ENCODE measurements at regions not wholly inside any gene's neighbourhood (a gene's known extent, or its start where the extent isn't known, plus 50 kb on each side); places are given as distances from the start of the nearest gene placed in this dataset.

- FAIRE-seq (no peak), DNase-seq (ENCODE audit: insufficient read length) (no peak)
- no peak for TF ChIP-seq POLR2A (IDR thresholded peaks at IDR 0.05; ENCODE audit: low read depth, low read length)
- no peak for TF ChIP-seq TAF1 (IDR thresholded peaks at IDR 0.05; ENCODE audit: borderline replicate concordance, low read depth, low read length)
Measured at GRCh38 chr1:234777856-234778220, 167.9 kb upstream of the IRF2BP2 start.

DNA sequence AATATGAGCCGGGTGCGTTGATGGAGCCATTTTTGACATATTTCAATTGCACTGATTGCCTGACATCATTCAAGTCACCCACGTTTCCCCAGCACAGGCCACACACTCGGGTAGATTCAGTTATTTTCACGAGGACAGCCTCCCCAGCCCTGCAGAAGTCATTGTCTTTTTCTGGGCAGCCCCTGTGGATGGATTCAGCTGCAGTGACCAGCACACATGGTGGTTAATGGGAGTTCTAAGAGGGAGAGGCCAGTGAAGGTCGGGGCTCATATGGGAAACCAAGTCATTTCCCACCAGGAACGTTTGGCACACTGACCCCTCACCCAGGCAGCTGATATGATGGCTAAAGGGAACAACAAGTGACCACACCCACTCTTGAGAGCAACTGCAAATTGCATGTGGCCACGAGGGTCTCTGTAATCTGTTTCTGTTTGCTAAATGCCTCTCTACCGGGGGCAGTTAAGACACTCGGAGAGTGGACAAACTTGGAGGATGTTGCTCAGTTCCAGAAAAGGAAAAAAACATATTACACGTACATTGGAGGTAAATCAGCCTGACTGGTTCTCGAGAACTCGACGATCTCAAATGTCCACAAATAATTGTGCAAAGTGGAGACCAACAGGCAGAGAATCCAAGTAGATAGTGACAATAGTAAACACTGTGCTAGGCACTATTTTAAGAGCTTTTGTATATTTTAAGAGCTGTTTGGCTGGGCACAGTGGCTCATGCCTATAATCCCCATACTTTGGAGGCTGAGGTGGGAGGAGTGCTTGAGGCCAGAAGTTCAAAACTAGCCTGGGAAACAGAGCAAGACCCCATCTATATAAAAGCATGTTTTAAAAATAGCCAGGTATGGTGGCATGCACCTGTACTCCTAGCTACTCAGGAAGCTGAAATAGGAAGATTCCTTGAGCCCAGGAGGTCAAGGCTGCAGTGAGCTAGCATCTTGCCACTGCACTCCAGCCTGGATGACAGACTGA, 167.2 kb upstream of the IRF2BP2 start:
- FAIRE-seq (no peak), DNase-seq (ENCODE audit: insufficient read length) (no peak)
- TF ChIP-seq POLR2A (IDR thresholded peaks at IDR 0.05; ENCODE audit: low read depth, low read length) (no peak), POLR2AphosphoS5 (IDR thresholded peaks at IDR 0.05; ENCODE audit: low read depth, low read length) (no peak), TAF1 (IDR thresholded peaks at IDR 0.05; ENCODE audit: borderline replicate concordance, low read depth, low read length) (no peak)

GRCh38 chr1:234776256-234776875, 166.4 kb upstream of the IRF2BP2 start:
- no peak for DNase-seq (ENCODE audit: insufficient read length)
- no peak for FAIRE-seq
- no peak for TF ChIP-seq TAF1 (IDR thresholded peaks at IDR 0.05; ENCODE audit: borderline replicate concordance, low read depth, low read length)
- TF ChIP-seq POLR2A (IDR thresholded peaks at IDR 0.05; ENCODE audit: low read depth, low read length), result no peak
- TF ChIP-seq POLR2AphosphoS5 (IDR thresholded peaks at IDR 0.05; ENCODE audit: low read depth, low read length), result no peak

DNA sequence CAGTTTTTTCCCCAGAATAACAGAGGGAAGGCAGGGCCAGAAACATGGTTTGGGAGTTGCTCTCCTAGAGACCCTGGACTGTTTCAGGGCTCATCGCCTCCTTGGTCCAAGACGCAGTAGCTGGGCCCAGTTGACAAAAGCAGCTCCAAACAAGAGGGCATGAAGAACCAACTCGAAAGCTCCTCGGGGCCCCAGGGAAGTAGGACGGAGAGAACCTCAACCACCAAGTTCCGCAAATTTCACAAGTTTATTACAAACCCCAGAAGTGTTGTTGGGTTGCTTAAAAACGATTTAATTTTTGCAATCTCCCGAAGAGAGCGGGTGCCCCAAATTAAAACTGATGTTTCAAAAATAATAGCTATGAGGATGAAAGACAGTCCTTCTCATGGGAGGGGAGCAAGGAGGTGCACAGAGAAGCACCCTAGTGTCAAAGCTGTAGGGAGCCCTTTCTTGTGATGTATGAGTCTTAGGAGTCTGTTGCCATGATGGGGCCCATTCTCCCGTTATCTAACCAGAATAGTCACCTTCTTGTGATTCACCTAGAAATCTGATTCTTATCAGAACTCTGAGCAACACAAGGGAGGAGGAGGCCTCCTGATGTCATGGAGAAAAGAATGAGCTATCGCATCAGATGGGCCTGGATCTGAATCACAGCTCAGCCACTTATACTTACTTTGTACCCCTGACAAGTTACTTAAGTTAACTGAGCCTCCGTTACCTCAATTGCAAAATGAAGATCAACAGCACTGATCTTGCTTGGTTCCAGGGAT, 165.7 kb upstream of the IRF2BP2 start:
- no peak for DNase-seq (ENCODE audit: insufficient read length)
- no peak for FAIRE-seq
- TF ChIP-seq POLR2A (IDR thresholded peaks at IDR 0.05; ENCODE audit: low read depth, low read length) (no peak), TAF1 (IDR thresholded peaks at IDR 0.05; ENCODE audit: borderline replicate concordance, low read depth, low read length) (no peak), POLR2AphosphoS5 (IDR thresholded peaks at IDR 0.05; ENCODE audit: low read depth, low read length) (no peak)

- no peak for DNase-seq (ENCODE audit: insufficient read length)
- TF ChIP-seq POLR2A (IDR thresholded peaks at IDR 0.05; ENCODE audit: low read depth, low read length) (no peak), TAF1 (IDR thresholded peaks at IDR 0.05; ENCODE audit: borderline replicate concordance, low read depth, low read length) (no peak), POLR2AphosphoS5 (IDR thresholded peaks at IDR 0.05; ENCODE audit: low read depth, low read length) (no peak)
- FAIRE-seq, result no peak
Measured at GRCh38 chr1:234774971-234775370, 165.0 kb upstream of the IRF2BP2 start.

DNA sequence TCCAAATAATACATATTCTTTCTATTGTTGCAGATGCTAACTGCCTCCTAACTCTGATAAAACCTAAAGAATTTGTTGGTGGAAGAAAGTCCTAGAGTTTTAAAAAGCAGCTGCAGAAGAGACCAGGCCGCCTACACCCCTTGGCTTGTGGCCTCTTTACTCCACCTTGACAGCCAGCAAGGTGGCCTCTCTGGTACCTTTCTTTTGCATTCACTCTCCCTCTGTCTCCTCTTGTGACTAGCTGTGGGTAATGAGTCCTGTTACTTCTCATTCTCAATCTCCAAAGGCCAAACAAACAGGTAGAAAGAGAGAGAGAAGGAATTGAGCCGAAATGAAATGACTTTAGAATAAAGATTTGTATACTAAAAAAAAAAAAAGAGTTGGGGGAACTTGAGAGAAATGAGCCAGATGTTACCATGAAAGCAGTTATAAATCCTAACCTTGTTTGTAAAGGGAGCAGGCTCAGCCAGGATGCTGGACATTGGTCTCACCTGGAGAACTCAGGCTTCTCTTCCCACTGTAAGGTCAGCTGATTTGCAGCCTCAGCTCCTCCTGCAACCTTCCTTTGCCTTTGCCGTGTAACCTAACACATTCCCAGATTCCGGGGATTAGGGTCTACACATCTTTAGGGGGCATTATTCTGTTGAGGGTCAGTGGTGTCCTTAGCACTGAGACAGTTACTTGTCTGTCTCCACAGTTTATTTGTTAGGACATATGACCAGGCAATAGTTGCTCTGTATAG, 164.1 kb upstream of the IRF2BP2 start:
- no peak for TF ChIP-seq POLR2A (IDR thresholded peaks at IDR 0.05; ENCODE audit: low read depth, low read length)
- TF ChIP-seq TAF1 (IDR thresholded peaks at IDR 0.05; ENCODE audit: borderline replicate concordance, low read depth, low read length), result no peak
- TF ChIP-seq POLR2AphosphoS5 (IDR thresholded peaks at IDR 0.05; ENCODE audit: low read depth, low read length), result no peak
- DNase-seq (ENCODE audit: insufficient read length), result no peak
- FAIRE-seq, result no peak

DNA sequence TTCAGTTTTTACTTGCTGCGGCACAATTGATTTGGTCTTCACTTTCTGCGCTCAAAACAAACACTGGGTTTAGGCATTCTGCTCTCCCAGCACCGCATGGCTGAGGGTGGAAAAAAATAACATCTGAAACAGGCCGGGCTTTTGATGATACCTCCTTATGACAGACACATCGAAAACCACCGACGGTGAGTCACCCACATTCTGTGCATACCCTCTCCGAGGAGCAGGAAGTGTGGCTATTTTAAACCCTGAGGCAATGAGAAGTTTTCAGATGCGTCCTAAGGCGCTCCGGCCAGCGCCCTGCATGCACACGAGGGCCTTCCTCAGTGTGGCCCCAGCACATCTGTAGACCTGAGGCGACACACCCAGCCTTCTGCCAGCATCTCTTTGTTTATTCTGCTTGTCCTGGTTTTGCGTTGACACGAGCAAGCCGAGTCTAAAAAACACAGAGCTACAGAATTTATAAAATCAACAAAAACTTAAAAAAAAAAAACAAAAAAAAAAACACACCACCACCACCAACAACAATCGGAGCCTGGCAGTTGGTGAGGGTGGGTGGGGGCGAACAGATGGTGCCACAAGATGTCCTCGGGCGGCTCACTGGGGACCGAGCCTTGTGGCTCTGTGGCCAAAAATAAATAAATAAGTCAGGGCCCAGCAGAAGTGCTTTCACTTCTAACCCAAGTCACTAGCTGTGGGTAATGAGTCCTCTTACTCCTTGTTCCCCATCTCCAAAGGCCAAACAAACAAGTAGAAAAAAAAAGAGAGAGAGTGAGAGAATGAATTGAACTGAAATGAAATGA, 162.6 kb upstream of the IRF2BP2 start:
- TF ChIP-seq POLR2AphosphoS5 (IDR thresholded peaks at IDR 0.05; ENCODE audit: low read depth, low read length) (peak; percentile 59; the same call in 1 of the 2 replicates), POLR2A (IDR thresholded peaks at IDR 0.05; ENCODE audit: low read depth, low read length) (0 out of 2 replicates have a peak, but pooled peaks have one; percentile 13), TAF1 (IDR thresholded peaks at IDR 0.05; ENCODE audit: borderline replicate concordance, low read depth, low read length) (no peak; the same call in 1 of the 2 replicates)
- DNase-seq (ENCODE audit: insufficient read length) (peak; percentile 69), FAIRE-seq (peak; percentile 94)

- FAIRE-seq, result no peak
- no peak for DNase-seq (ENCODE audit: insufficient read length)
- TF ChIP-seq TAF1 (IDR thresholded peaks at IDR 0.05; ENCODE audit: borderline replicate concordance, low read depth, low read length) (no peak), POLR2AphosphoS5 (IDR thresholded peaks at IDR 0.05; ENCODE audit: low read depth, low read length) (no peak), POLR2A (IDR thresholded peaks at IDR 0.05; ENCODE audit: low read depth, low read length) (no peak)
Measured at GRCh38 chr1:234771642-234772344, 161.8 kb upstream of the IRF2BP2 start.

GRCh38 chr1:234770924-234771540, 161.1 kb upstream of the IRF2BP2 start:
- DNase-seq (ENCODE audit: insufficient read length) (no peak), FAIRE-seq (no peak)
- TF ChIP-seq POLR2AphosphoS5 (IDR thresholded peaks at IDR 0.05; ENCODE audit: low read depth, low read length), result no peak
- TF ChIP-seq TAF1 (IDR thresholded peaks at IDR 0.05; ENCODE audit: borderline replicate concordance, low read depth, low read length), result no peak
- no peak for TF ChIP-seq POLR2A (IDR thresholded peaks at IDR 0.05; ENCODE audit: low read depth, low read length)
